ENCODE measurements at regions not wholly inside any gene's neighbourhood (a gene's known extent, or its start where the extent isn't known, plus 50 kb on each side); places are given as distances from the start of the nearest gene placed in this dataset.

- intact Hi-C loops (cut with micrococcal nuclease): no loop called here
- no peak overlapping the region for H3K4me3 Mint-ChIP-seq
Observed at GRCh38 chr2:114175507-114175906, 266.9 kb upstream of the DPP10 start.

GRCh38 chr2:114185501-114185900 lies 256.9 kb upstream of the DPP10 start:
- Mint-ChIP-seq H3K4me1 (no peaks in the 10 kb centered on the region), H3K9me3 (peaks cover 0 to 2% of the 10 kb centered on the region in 2 donors), H3K4me3 (no peak overlapping the region), H3K27ac (no peak overlapping the region), H3K36me3 (no peaks in the 10 kb centered on the region), H3K27me3 (ENCODE audit: low read depth in 2 of 2) (peaks cover 5 to 8% of the 10 kb centered on the region in 2 donors)
- no peak overlapping the region for H3K27ac ChIP-seq (ENCODE audit: low read length)
- ATAC-seq (no peak), DNase-seq (no peak)
- TF ChIP-seq CTCF (IDR thresholded peaks at IDR 0.05): no peak
- no peaks in the 10 kb centered on the region for H3K27me3 ChIP-seq (ENCODE audit: control insufficient read depth, insufficient read depth, low read length)
- H3K4me1 ChIP-seq (ENCODE audit: control insufficient read depth, insufficient read depth, low read length): no peaks in the 10 kb centered on the region
- 96% methylated on average over 2 of the region's 2 CpGs for WGBS (ENCODE audit: insufficient coverage)
- no peaks in the 10 kb centered on the region for H3K9me3 ChIP-seq (ENCODE audit: control insufficient read depth, insufficient read depth, low read length)
- intact Hi-C loops (cut with micrococcal nuclease): no loop called here
- H3K36me3 ChIP-seq (ENCODE audit: control insufficient read depth, insufficient read depth, low read length): no peaks in the 10 kb centered on the region
- no peak overlapping the region for H3K4me3 ChIP-seq (ENCODE audit: low read length)

More at GRCh38 chr2:114175507-114175906, 266.9 kb upstream of the DPP10 start:
- Mint-ChIP-seq H3K27me3 (ENCODE audit: low read depth in 2 of 2) (peaks cover 4 to 6% of the 10 kb centered on the region in 2 donors), H3K27ac (no peak overlapping the region), H3K9me3 (no peaks in the 10 kb centered on the region), H3K36me3 (no peaks in the 10 kb centered on the region), H3K4me1 (no peaks in the 10 kb centered on the region)
- WGBS (ENCODE audit: insufficient coverage): 88% methylated on average over 1 of the region's 1 CpG
- H3K4me1 ChIP-seq (ENCODE audit: control insufficient read depth, insufficient read depth, low read length): no peaks in the 10 kb centered on the region
- no peaks in the 10 kb centered on the region for H3K27me3 ChIP-seq (ENCODE audit: control insufficient read depth, insufficient read depth, low read length)
- ATAC-seq (no peak), DNase-seq (no peak)
- no peaks in the 10 kb centered on the region for H3K9me3 ChIP-seq (ENCODE audit: control insufficient read depth, insufficient read depth, low read length)
- H3K36me3 ChIP-seq (ENCODE audit: control insufficient read depth, insufficient read depth, low read length): no peaks in the 10 kb centered on the region
- H3K4me3 ChIP-seq (ENCODE audit: low read length): no peak overlapping the region
- H3K27ac ChIP-seq (ENCODE audit: low read length): no peak overlapping the region
- no peak for TF ChIP-seq CTCF (IDR thresholded peaks at IDR 0.05)

- ATAC-seq (no peak), DNase-seq (no peak)
- WGBS (ENCODE audit: insufficient coverage): 73% methylated on average over 5 of the region's 5 CpGs
- Histone ChIP-seq H3K36me3 (ENCODE audit: control insufficient read depth, insufficient read depth, low read length) (no peaks in the 10 kb centered on the region), H3K9me3 (ENCODE audit: control insufficient read depth, insufficient read depth, low read length) (no peaks in the 10 kb centered on the region), H3K27ac (ENCODE audit: low read length) (no peak overlapping the region), H3K4me1 (ENCODE audit: control insufficient read depth, insufficient read depth, low read length) (no peaks in the 10 kb centered on the region), H3K4me3 (ENCODE audit: low read length) (no peak overlapping the region), H3K27me3 (ENCODE audit: control insufficient read depth, insufficient read depth, low read length) (no peaks in the 10 kb centered on the region)
- no peaks in the 10 kb centered on the region for H3K4me1 Mint-ChIP-seq
- H3K4me3 Mint-ChIP-seq: no peak overlapping the region
- peaks cover 0 to 4% of the 10 kb centered on the region in 2 donors for H3K27me3 Mint-ChIP-seq (ENCODE audit: low read depth in 2 of 2)
- no peak overlapping the region for H3K27ac Mint-ChIP-seq
- TF ChIP-seq CTCF (IDR thresholded peaks at IDR 0.05): no peak
- H3K9me3 Mint-ChIP-seq: peaks cover 2 to 3% of the 10 kb centered on the region in 2 donors
- H3K36me3 Mint-ChIP-seq: no peaks in the 10 kb centered on the region
- intact Hi-C loops (cut with micrococcal nuclease): no loop called here
Observed at GRCh38 chr2:114192362-114192761, 250.1 kb upstream of the DPP10 start.

GRCh38 chr2:114201781-114202180 lies 240.7 kb upstream of the DPP10 start:
- H3K27ac ChIP-seq (ENCODE audit: low read length): no peak overlapping the region
- no peaks in the 10 kb centered on the region for H3K36me3 Mint-ChIP-seq
- H3K9me3 ChIP-seq (ENCODE audit: control insufficient read depth, insufficient read depth, low read length): no peaks in the 10 kb centered on the region
- no peaks in the 10 kb centered on the region for H3K9me3 Mint-ChIP-seq
- WGBS (ENCODE audit: insufficient coverage): 47% methylated on average over 1 of the region's 3 CpGs
- ATAC-seq (no peak), DNase-seq (no peak)
- H3K4me1 ChIP-seq (ENCODE audit: control insufficient read depth, insufficient read depth, low read length): no peaks in the 10 kb centered on the region
- no peaks in the 10 kb centered on the region for H3K36me3 ChIP-seq (ENCODE audit: control insufficient read depth, insufficient read depth, low read length)
- no peak for TF ChIP-seq CTCF (IDR thresholded peaks at IDR 0.05)
- no peaks in the 10 kb centered on the region for H3K4me1 Mint-ChIP-seq
- no peak overlapping the region for H3K4me3 Mint-ChIP-seq
- no peaks in the 10 kb centered on the region for H3K27me3 ChIP-seq (ENCODE audit: control insufficient read depth, insufficient read depth, low read length)
- H3K27ac Mint-ChIP-seq: no peak overlapping the region
- H3K4me3 ChIP-seq (ENCODE audit: low read length): no peak overlapping the region
- intact Hi-C loops (cut with micrococcal nuclease): no loop called here
- H3K27me3 Mint-ChIP-seq (ENCODE audit: low read depth in 2 of 2): no peaks in the 10 kb centered on the region

All from natural killer cell (primary cell).